ENCODE measurements at regions not wholly inside any gene's neighbourhood (a gene's known extent, or its start where the extent isn't known, plus 50 kb on each side); places are given as distances from the start of the nearest gene placed in this dataset.

DNA sequence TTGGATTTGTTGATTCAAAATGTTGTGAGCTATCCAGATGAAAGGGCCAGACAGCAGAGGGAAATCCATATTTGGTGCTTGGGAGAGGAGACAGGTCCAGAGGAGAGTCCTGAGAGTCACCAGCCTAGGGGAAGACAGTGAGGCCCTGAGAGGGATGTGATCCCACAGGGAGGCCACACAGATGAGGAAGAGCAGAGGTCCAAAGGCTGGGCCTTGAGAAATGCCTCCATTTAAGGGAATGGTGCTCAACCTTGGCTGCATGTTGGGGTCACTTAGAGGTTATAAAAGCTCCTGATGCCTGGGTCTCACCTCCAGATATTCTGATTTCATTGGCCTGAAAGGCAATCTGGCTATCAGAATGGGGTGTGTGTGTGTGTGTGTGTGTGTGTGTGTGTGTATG, 194.9 kb downstream of the UTP18 start:
- Histone ChIP-seq H3K4me3 (ENCODE audit: low read length, poor library complexity, severe bottlenecking) (no peak overlapping the region), H3K27me3 (ENCODE audit: insufficient read depth, low read length, poor library complexity, severe bottlenecking) (no peaks in the 10 kb centered on the region), H3K36me3 (ENCODE audit: insufficient read depth, low read length) (no peaks in the 10 kb centered on the region), H3F3A (ENCODE audit: low read depth) (no peaks in the 10 kb centered on the region), H3K9me2 (replicated peaks; ENCODE audit: low read depth, low read length) (no peaks in the 10 kb centered on the region), H2AFZ (ENCODE audit: low read length) (no peak overlapping the region), H3K4me2 (ENCODE audit: low read depth, low read length, poor library complexity, severe bottlenecking) (no peak overlapping the region), H4K20me1 (ENCODE audit: insufficient read depth, low read length, poor library complexity, severe bottlenecking) (no peaks in the 10 kb centered on the region), H3K9ac (ENCODE audit: low read depth, low read length, poor library complexity, severe bottlenecking) (no peak overlapping the region), H3K4me1 (ENCODE audit: insufficient read depth, low read length, poor library complexity, severe bottlenecking) (peaks cover 5% of the 10 kb centered on the region), H3K9me3 (ENCODE audit: insufficient read depth, low read depth, low read length) (no peaks in the 10 kb centered on the region), H3K79me2 (ENCODE audit: insufficient read depth, low read length) (no peaks in the 10 kb centered on the region)
- TF ChIP-seq EZH2phosphoT487 (IDR thresholded peaks at IDR 0.05; ENCODE audit: borderline replicate concordance) = no peak
- TF ChIP-seq, protein P1, sequence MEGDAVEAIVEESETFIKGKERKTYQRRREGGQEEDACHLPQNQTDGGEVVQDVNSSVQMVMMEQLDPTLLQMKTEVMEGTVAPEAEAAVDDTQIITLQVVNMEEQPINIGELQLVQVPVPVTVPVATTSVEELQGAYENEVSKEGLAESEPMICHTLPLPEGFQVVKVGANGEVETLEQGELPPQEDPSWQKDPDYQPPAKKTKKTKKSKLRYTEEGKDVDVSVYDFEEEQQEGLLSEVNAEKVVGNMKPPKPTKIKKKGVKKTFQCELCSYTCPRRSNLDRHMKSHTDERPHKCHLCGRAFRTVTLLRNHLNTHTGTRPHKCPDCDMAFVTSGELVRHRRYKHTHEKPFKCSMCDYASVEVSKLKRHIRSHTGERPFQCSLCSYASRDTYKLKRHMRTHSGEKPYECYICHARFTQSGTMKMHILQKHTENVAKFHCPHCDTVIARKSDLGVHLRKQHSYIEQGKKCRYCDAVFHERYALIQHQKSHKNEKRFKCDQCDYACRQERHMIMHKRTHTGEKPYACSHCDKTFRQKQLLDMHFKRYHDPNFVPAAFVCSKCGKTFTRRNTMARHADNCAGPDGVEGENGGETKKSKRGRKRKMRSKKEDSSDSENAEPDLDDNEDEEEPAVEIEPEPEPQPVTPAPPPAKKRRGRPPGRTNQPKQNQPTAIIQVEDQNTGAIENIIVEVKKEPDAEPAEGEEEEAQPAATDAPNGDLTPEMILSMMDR (conservative IDR thresholded peaks at IDR 0.05; ENCODE audit: low read length) = no peak

DNA sequence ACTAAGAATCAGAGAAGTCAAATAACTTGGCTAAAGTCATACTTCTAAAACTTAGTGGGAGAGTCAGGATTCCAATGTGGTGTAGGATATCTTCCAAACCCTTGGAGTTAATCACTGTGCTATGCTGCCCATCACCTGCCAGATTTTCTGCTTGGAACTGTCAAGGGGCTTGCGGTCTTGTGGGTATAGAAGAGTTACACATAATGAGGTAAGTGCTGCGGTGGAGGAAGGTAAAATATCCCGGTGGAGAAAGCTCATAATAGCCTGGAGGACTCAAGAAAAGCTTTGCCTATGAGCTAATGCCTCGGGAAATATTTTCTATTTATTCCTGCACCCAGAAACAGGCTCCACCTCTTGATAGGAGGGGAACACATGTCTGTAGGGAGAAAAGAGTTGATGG, 195.6 kb downstream of the UTP18 start:
- no peaks in the 10 kb centered on the region for H3F3A ChIP-seq (ENCODE audit: low read depth)
- peaks cover 5% of the 10 kb centered on the region for H3K4me1 ChIP-seq (ENCODE audit: insufficient read depth, low read length, poor library complexity, severe bottlenecking)
- no peak overlapping the region for H3K4me3 ChIP-seq (ENCODE audit: low read length, poor library complexity, severe bottlenecking)
- TF ChIP-seq, protein P1 (conservative IDR thresholded peaks at IDR 0.05; ENCODE audit: low read length) = no peak
- no peak for TF ChIP-seq EZH2phosphoT487 (IDR thresholded peaks at IDR 0.05; ENCODE audit: borderline replicate concordance)
- no peaks in the 10 kb centered on the region for H3K27me3 ChIP-seq (ENCODE audit: insufficient read depth, low read length, poor library complexity, severe bottlenecking)
- no peak overlapping the region for H3K9ac ChIP-seq (ENCODE audit: low read depth, low read length, poor library complexity, severe bottlenecking)
- H3K36me3 ChIP-seq (ENCODE audit: insufficient read depth, low read length) = no peaks in the 10 kb centered on the region
- H3K4me2 ChIP-seq (ENCODE audit: low read depth, low read length, poor library complexity, severe bottlenecking) = no peak overlapping the region
- no peaks in the 10 kb centered on the region for H3K9me2 ChIP-seq (replicated peaks; ENCODE audit: low read depth, low read length)
- no peaks in the 10 kb centered on the region for H3K9me3 ChIP-seq (ENCODE audit: insufficient read depth, low read depth, low read length)
- no peaks in the 10 kb centered on the region for H4K20me1 ChIP-seq (ENCODE audit: insufficient read depth, low read length, poor library complexity, severe bottlenecking)
- H2AFZ ChIP-seq (ENCODE audit: low read length) = no peak overlapping the region
- H3K79me2 ChIP-seq (ENCODE audit: insufficient read depth, low read length) = no peaks in the 10 kb centered on the region

DNA sequence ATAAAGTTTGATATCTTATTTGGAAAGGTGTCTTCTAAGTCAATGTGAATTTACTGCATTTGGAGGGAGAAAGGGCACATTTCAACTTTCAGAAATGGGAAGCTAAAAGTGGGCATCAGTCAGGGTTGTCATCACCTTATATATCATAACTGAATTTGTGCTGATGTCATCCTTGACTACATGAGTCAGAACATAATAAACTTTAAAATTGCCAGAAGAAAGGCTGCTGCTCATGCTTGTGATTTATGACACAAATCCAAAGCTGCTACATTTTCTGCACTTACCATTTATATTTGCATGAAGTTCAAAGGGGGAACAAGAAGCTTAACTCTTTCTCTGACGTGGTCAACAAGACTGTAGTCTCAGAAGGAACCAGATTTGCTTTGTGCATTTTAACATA, 196.6 kb downstream of the UTP18 start:
- Histone ChIP-seq H3K9me2 (replicated peaks; ENCODE audit: low read depth, low read length) (no peaks in the 10 kb centered on the region), H3K4me2 (ENCODE audit: low read depth, low read length, poor library complexity, severe bottlenecking) (no peak overlapping the region), H2AFZ (ENCODE audit: low read length) (no peak overlapping the region), H3K27me3 (ENCODE audit: insufficient read depth, low read length, poor library complexity, severe bottlenecking) (no peaks in the 10 kb centered on the region), H3K4me3 (ENCODE audit: low read length, poor library complexity, severe bottlenecking) (no peak overlapping the region), H3K4me1 (ENCODE audit: insufficient read depth, low read length, poor library complexity, severe bottlenecking) (peaks cover 5% of the 10 kb centered on the region), H3K79me2 (ENCODE audit: insufficient read depth, low read length) (no peaks in the 10 kb centered on the region), H3F3A (ENCODE audit: low read depth) (no peaks in the 10 kb centered on the region), H3K9ac (ENCODE audit: low read depth, low read length, poor library complexity, severe bottlenecking) (no peak overlapping the region), H3K9me3 (ENCODE audit: insufficient read depth, low read depth, low read length) (no peaks in the 10 kb centered on the region), H4K20me1 (ENCODE audit: insufficient read depth, low read length, poor library complexity, severe bottlenecking) (no peaks in the 10 kb centered on the region), H3K36me3 (ENCODE audit: insufficient read depth, low read length) (no peaks in the 10 kb centered on the region)
- TF ChIP-seq EZH2phosphoT487 (IDR thresholded peaks at IDR 0.05; ENCODE audit: borderline replicate concordance) = no peak
- TF ChIP-seq, protein P1 (conservative IDR thresholded peaks at IDR 0.05; ENCODE audit: low read length) = no peak
